ENCODE measurements at regions not wholly inside any gene's neighbourhood (a gene's known extent, or its start where the extent isn't known, plus 50 kb on each side); places are given as distances from the start of the nearest gene placed in this dataset.

- TF ChIP-seq CTCF (IDR thresholded peaks at IDR 0.05; ENCODE audit: control insufficient read depth, extremely low read depth, insufficient read depth): no peak
- DNase-seq (ENCODE audit: low read depth): no peak
- no peak overlapping the region for H3K4me3 ChIP-seq (ENCODE audit: low read depth, low read length)
Observed at GRCh38 chr4:180391613-180392012, 1851.6 kb upstream of the TENM3 start.

- no peak for DNase-seq (ENCODE audit: low read depth)
- no peak overlapping the region for H3K4me3 ChIP-seq (ENCODE audit: low read depth, low read length)
- no peak for TF ChIP-seq CTCF (IDR thresholded peaks at IDR 0.05; ENCODE audit: control insufficient read depth, extremely low read depth, insufficient read depth)
Observed at GRCh38 chr4:180394312-180394711, 1848.9 kb upstream of the TENM3 start.

- no peak for DNase-seq (ENCODE audit: low read depth)
- no peak overlapping the region for H3K4me3 ChIP-seq (ENCODE audit: low read depth, low read length)
- no peak for TF ChIP-seq CTCF (IDR thresholded peaks at IDR 0.05; ENCODE audit: control insufficient read depth, extremely low read depth, insufficient read depth)
Observed at GRCh38 chr4:180394730-180395129, 1848.5 kb upstream of the TENM3 start.

GRCh38 chr4:180398564-180398963, 1844.6 kb upstream of the TENM3 start:
- no peak overlapping the region for H3K4me3 ChIP-seq (ENCODE audit: low read depth, low read length)
- TF ChIP-seq CTCF (IDR thresholded peaks at IDR 0.05; ENCODE audit: control insufficient read depth, extremely low read depth, insufficient read depth): no peak
- no peak for DNase-seq (ENCODE audit: low read depth)

- TF ChIP-seq CTCF (IDR thresholded peaks at IDR 0.05; ENCODE audit: control insufficient read depth, extremely low read depth, insufficient read depth): no peak
- no peak overlapping the region for H3K4me3 ChIP-seq (ENCODE audit: low read depth, low read length)
- no peak for DNase-seq (ENCODE audit: low read depth)
Observed at GRCh38 chr4:180407275-180407885, 1835.8 kb upstream of the TENM3 start.

- DNase-seq (ENCODE audit: low read depth): no peak
- H3K4me3 ChIP-seq (ENCODE audit: low read depth, low read length): no peak overlapping the region
- TF ChIP-seq CTCF (IDR thresholded peaks at IDR 0.05; ENCODE audit: control insufficient read depth, extremely low read depth, insufficient read depth): no peak
Observed at GRCh38 chr4:180418819-180419531, 1824.2 kb upstream of the TENM3 start.

Data from LNCaP clone FGC (cell line).